ENCODE measurements at regions not wholly inside any gene's neighbourhood (a gene's known extent, or its start where the extent isn't known, plus 50 kb on each side); places are given as distances from the start of the nearest gene placed in this dataset.

GRCh38 chr1:81366173-81366572 lies 434.6 kb upstream of the ADGRL2 start:
- TF ChIP-seq CTCF (IDR thresholded peaks at IDR 0.05) (no peak), POLR2A (IDR thresholded peaks at IDR 0.05) (no peak), POLR2AphosphoS5 (IDR thresholded peaks at IDR 0.05) (no peak)

All from breast epithelium (tissue), 3 donors.